ENCODE measurements at regions not wholly inside any gene's neighbourhood (a gene's known extent, or its start where the extent isn't known, plus 50 kb on each side); places are given as distances from the start of the nearest gene placed in this dataset.
"Not testable (repeated sequence)": the region's sequence is repeated elsewhere in the genome, so short reads cannot be mapped to it uniquely, and the experiment has no call there.

- no peak for DNase-seq
Observed at GRCh38 chr6:147930745-147931144, 411.9 kb upstream of the SASH1 start.

- DNase-seq: peak; percentile 15
Observed at GRCh38 chr6:147933224-147933623, 409.4 kb upstream of the SASH1 start.

DNA sequence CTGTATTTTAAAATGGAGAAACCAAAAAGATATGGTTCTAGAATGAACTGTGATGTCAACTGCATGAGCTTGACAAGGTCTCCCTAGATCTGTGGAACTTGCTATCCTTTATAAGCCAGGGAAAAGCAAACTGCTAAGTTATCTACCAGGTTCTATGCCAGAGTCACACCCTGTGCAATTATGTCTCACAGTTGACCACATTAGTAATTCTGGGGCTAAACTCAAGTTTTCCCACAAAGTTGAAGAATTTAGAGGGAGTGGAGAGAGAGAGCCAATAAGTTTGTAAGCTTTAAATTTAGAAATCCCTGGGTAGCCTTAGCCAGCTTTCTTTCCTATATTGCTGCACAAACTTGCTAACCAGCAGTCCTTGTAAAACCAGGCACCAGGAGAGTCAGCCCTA lies 407.0 kb upstream of the SASH1 start:
- DNase-seq: no peak

DNA sequence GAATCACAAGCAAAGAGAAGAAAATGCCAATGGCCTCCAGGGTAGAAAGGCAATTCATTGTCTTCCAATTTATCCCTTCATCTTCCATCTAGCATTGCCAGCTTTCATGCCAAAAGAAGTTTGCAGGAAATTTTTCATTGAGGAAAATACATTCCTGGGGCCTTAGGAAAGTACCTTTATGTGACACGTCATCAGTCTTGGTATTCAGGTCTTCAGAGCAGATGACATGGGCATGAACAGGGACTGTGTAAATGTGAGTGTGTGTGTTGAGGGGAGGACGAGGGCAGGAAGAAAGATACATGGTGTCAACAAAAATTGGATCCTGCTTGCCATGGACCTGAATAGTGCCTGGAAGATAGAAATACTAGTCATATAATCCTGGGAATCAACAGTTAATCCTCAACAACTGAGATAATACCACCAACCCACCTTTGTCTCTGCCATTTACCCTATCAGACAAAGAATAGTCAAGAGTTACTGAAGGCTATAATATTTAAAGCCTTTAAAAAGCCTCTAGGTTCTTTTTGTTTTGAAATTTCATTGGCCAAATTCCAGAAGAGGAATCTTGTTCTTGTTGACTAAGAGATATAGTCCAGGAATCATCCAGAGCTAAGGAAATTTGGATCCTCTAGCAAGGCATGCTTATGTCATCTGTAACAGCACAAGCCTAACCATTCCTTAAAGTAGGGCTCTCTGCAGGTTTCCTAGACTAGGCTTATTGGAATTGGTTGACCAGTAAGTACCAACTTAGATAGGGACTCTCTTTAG lies 405.8 kb upstream of the SASH1 start:
- DNase-seq: no peak

DNA sequence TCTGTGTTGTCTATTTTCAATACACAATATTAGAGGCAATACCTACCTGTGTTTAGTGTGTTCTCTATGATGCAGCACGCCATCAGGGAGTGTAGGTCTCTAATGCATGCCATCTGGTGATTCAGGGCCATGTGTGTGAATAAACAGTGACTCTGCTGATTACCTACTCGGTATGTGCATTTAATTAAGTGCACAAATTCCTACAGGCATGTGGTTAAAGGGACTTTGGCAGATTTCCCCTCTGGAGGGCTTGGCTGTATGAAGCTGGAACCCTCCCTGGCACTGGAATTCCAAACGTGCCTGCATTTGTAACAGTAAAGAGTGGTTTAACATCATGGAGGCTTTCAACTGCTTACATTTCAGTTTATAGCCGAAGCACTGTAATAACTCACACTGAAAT lies 401.5 kb upstream of the SASH1 start:
- no peak for DNase-seq

- DNase-seq: no peak
Observed at GRCh38 chr6:147942363-147942762, 400.3 kb upstream of the SASH1 start.

- no peak for DNase-seq
Observed at GRCh38 chr6:147944122-147944521, 398.5 kb upstream of the SASH1 start.

GRCh38 chr6:147947521-147947920 lies 395.1 kb upstream of the SASH1 start:
- DNase-seq: no peak

GRCh38 chr6:147949981-147950622 lies 392.5 kb upstream of the SASH1 start:
- DNase-seq: no peak

DNA sequence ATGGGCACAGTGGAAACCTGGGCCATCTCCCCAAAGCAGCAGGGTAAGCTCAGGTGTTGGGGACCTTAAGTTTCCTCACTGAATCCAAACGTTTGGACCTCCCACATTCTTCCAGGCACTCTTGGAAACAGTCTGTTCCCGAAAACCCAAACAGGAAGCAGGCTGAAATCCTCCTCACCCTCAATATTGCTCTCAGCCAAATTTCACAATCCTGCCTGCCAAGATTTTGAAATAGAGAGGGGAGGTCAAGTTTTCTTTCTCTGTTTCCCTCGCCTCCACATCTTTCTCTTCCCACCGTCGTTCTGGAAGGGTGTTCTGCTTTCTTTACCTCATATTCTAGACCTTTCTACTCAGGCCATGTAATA lies 392.0 kb upstream of the SASH1 start:
- DNase-seq: no peak

- no peak for DNase-seq
Observed at GRCh38 chr6:147951726-147952125, 390.9 kb upstream of the SASH1 start.

DNA sequence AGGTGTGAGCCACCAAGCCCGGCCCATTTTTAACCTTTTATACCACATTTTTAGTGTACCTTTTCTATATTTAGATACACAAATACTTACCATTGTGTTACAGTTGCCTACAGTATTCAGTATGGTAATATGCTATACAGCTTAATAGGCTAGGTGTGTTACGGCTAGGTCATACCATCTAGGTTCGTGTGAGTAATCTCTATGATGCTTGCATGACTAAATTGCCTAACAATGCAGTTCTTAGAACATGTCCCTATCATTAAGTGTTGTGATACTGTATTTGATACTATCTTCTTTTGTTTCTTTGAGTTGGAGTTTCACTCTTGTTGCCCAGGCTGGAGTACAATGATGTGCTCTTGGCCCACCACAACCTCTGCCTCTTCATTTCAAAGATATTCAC lies 387.7 kb upstream of the SASH1 start:
- DNase-seq: no peak

DNA sequence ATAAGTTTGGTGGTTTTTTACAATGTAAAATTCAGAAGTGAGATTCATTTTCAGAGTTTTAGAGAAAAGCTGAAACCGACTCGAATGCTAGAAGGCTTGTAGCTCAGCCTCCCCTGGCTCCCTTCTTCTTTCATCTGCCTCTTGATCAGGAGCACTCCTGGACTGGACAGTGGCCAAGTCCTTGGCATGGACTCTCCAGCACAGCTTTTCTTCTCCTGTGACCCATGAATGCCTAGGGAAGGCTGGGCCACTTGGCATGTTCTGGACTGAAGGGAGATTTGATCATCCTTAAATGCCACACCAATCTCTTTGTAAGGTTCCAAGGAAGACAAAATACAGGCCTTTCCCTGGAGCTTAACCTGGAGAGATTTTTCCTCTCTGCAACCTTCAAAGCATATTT lies 384.0 kb upstream of the SASH1 start:
- DNase-seq: peak; percentile 8

- no peak for DNase-seq
Observed at GRCh38 chr6:147961481-147962141, 381.0 kb upstream of the SASH1 start.

DNA sequence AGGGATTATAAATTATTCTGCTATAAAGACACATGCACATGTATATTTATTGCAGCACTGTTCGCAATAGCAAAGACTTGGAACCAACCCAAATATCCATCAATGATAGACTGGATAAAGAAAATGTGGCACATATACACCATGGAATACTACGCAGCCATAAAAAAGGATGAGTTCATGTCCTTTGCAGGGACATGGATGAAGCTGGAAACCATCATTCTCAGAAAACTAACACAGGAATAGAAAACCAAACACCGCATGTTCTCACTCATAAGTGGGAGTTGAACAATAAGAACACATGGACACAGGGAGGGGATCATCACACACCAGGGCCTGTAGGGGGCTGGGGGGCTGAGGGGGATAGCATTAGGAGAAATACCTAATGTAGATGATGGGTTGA lies 377.2 kb upstream of the SASH1 start:
- DNase-seq: not testable (repeated sequence)

- peak; percentile 57 for DNase-seq
Observed at GRCh38 chr6:147970970-147971369, 371.7 kb upstream of the SASH1 start.

DNA sequence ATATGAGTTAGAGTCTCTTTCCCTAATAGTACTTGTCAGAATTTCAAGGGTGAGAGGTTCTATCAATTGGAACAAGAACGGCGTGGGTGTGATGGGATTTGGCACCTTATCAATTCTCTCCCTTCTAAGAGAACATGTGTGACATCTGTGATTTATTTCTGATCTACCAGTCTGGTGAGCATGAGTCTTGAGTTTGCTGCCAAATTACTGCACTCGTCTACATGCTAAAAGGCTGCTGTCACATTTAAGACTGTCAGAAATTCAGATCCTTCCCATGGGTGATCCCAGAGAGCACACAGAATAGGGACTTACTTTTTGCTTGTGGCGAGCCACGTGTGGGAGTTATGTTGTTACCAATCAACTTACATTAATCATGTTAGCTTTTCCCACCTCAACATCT lies 370.2 kb upstream of the SASH1 start:
- DNase-seq: no peak

GRCh38 chr6:147973806-147974205 lies 368.8 kb upstream of the SASH1 start:
- no peak for DNase-seq

- peak; percentile 61 for DNase-seq
Observed at GRCh38 chr6:147974376-147974775, 368.3 kb upstream of the SASH1 start.

- no peak for DNase-seq
Observed at GRCh38 chr6:147977851-147978465, 364.7 kb upstream of the SASH1 start.

GRCh38 chr6:147979966-147980365 lies 362.7 kb upstream of the SASH1 start:
- DNase-seq: no peak

DNA sequence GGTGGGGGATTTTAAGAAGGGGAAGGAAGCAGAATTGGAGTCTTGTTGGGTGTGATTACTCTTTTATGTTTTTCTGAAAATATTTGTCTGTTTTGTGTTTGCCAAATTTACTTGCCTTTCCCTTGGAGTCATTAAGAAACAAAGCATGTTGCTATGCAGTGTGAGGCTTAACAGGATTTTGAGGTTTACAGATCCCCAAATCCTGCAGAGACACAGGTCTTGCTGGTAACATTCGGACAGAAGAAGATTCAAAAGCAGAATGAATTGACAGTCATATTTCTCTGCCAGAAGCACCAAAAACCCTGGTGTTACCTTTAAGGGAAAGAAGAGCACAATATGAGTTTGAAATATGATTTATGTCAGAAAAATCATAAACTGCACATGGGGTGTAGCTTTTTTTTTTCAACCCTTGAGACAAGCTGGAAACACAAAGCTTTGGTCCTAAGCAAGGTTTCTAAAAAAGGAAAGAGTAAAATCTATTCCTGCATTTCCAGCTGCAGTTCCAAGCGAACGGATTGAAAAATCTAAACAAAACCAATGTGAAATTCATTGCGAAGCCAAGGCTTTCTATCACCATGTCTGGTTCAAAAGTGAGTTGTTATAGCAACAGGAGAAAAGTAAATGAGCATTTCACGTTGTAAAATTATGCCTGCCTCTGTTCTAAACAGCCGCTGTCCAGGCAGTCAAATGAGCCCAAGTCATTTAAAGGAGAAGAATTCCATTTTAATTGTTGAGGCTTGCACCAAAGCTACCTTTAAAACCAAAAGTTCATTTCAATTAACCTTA lies 358.9 kb upstream of the SASH1 start:
- no peak for DNase-seq

DNA sequence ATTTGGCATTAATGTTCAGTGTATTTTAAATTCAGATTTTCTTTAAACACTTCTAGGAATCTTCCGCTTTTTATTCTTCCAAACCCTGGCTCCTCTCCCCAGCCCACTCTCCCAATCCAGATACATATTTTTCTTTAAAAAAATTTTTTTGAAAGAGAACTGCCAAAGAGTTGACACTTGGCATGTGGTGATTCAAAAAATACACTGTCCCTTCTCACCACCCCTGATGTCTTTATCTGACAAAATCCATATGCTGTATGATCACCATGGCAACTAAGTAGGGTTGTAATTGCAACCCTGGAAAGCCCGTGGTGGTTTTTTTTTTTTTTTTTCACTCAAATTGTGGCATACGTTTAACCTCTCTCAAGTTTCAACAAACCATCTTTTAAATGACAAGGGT lies 355.8 kb upstream of the SASH1 start:
- DNase-seq: no peak

Data from DMS53 (cell line).